Endothelial cell of umbilical vein (primary cell): ENCODE measurements at regions not wholly inside any gene's neighbourhood (a gene's known extent, or its start where the extent isn't known, plus 50 kb on each side); places are given as distances from the start of the nearest gene placed in this dataset.

Source experiments
- BruUV-seq: library from RNA; stranded (reverse); fragments of 400-500 nt; replicated peaks from 2 replicates; lab custom pipeline; 2021; lab: Mats Ljungman, UMichigan
- CTCF ChIA-PET: fragments of 300-600, 350-600 bp; sonication (Branson Sonifier 250); formaldehyde crosslinking; loops from one replicate; lab custom pipeline; 2021; ENCODE audit warnings: antibody characterized with exemption, inconsistent platforms; lab: Charles Lee
- POLR2A ChIA-PET: fragments of 300-600, 350-600 bp; sonication (Branson Sonifier 250); formaldehyde crosslinking; loops from one replicate; lab custom pipeline; 2021; ENCODE audit warnings: antibody characterized with exemption, inconsistent platforms; lab: Charles Lee
- DNase-seq: peaks from one replicate; pipeline ENCODE4 v3.0.0-alpha.2; 2011; ENCODE audit warnings: low read depth, low spot score
- FAIRE-seq: peaks from 2 replicates; lab custom pipeline; 2011; peaks lifted over from hg19 to GRCh38; lab: Jason Lieb, UNC
- H2AFZ ChIP-seq: 2 replicates; pipeline ENCODE4 v1.6.0; 2012; ENCODE audit warnings: low read depth, low read length, control low read depth, inconsistent platforms
- H3K27ac ChIP-seq: 2 replicates; pipeline ENCODE4 v1.5.1; 2011; ENCODE audit warnings: low read depth, mild to moderate bottlenecking, control low read depth, low read length, moderate library complexity; ENCODE audit not compliant: insufficient read depth
- H3K27me3 ChIP-seq, 2 experiments: 2 replicates each; pipeline versions ENCODE4 v1.6.0 to v1.6.1; 2011; ENCODE audit warnings: low read length in 2 of 2, mixed read lengths in 1 of 2; ENCODE audit not compliant: control insufficient read depth in 2 of 2, insufficient read depth in 2 of 2
- H3K36me3 ChIP-seq, 2 experiments: 2 replicates in 1 of 2; 3 replicates in 1 of 2; pipeline ENCODE4 v1.5.1; 2011; ENCODE audit warnings: low read length in 2 of 2, mild to moderate bottlenecking in 1 of 2, moderate library complexity in 1 of 2; ENCODE audit not compliant: control insufficient read depth in 2 of 2, insufficient read depth in 2 of 2; ENCODE audit errors: extremely low read depth in 1 of 2
- H3K4me1 ChIP-seq: 3 replicates; pipeline ENCODE4 v1.5.1; 2011; ENCODE audit warnings: mild to moderate bottlenecking, low read length; ENCODE audit not compliant: control insufficient read depth, insufficient read depth; ENCODE audit errors: extremely low read depth
- H3K4me2 ChIP-seq: 2 replicates; pipeline ENCODE4 v1.6.1; 2011; ENCODE audit warnings: low read length, control low read depth, mixed read lengths; ENCODE audit not compliant: insufficient read depth
- H3K4me3 ChIP-seq, 3 experiments: fragments of 200-600 bp in 1 of 3; sonication (generic), shearing (Covaris generic) in 1 of 3; replicated peaks in 1 of 3; 2 replicates each; pipeline ENCODE4 v1.5.1; 2011 to 2016; ENCODE audit warnings: control low read depth in 3 of 3, low read length in 3 of 3, mild to moderate bottlenecking in 2 of 3, inconsistent platforms in 1 of 3, low read depth in 1 of 3, moderate library complexity in 1 of 3; ENCODE audit not compliant: insufficient read depth in 1 of 3
- H3K79me2 ChIP-seq: 2 replicates; pipeline ENCODE4 v1.6.0; 2012; ENCODE audit warnings: low read length, inconsistent platforms; ENCODE audit not compliant: control insufficient read depth, insufficient read depth
- H3K9ac ChIP-seq: replicated peaks from 2 replicates; pipeline ENCODE3; 2011; ENCODE audit warnings: low read length, control low read depth; ENCODE audit not compliant: insufficient read depth; ENCODE audit errors: extremely low read depth
- H3K9me1 ChIP-seq: replicated peaks from 3 replicates; pipeline ENCODE4 v1.6.0; 2011; ENCODE audit warnings: mild to moderate bottlenecking, low read length; ENCODE audit not compliant: control insufficient read depth, insufficient read depth; ENCODE audit errors: extremely low read depth
- H3K9me3 ChIP-seq: replicated peaks from 2 replicates; pipeline ENCODE4 v1.5.1; 2012; ENCODE audit warnings: low read length, inconsistent platforms; ENCODE audit not compliant: control insufficient read depth, insufficient read depth
- H4K20me1 ChIP-seq: replicated peaks from 2 replicates; pipeline ENCODE3; 2011; ENCODE audit warnings: mild to moderate bottlenecking, low read length; ENCODE audit not compliant: control insufficient read depth, insufficient read depth; ENCODE audit errors: extremely low read depth
- CTCF ChIP-seq, 2 donors: IDR thresholded peaks; 1 replicate in 1 of 2; 2 replicates in 1 of 2; pipeline ENCODE4 v1.5.1; 2011; ENCODE audit warnings: low read length in 2 of 2, mild to moderate bottlenecking in 2 of 2, moderate library complexity in 2 of 2, control low read depth in 1 of 2, inconsistent platforms in 1 of 2, low read depth in 1 of 2; ENCODE audit not compliant: insufficient read depth in 1 of 2; ENCODE audit errors: extremely low read depth in 1 of 2
- GATA2 ChIP-seq: IDR thresholded peaks from 2 replicates; pipeline ENCODE4 v1.7.0; 2011; ENCODE audit warnings: low read depth, mild to moderate bottlenecking, moderate library complexity, mixed read lengths, low read length; ENCODE audit not compliant: insufficient read length, insufficient read depth
- MAX ChIP-seq: IDR thresholded peaks from 2 replicates; pipeline ENCODE4 v1.6.1; 2011; ENCODE audit not compliant: insufficient read depth, insufficient read length
- POLR2A ChIP-seq: IDR thresholded peaks from 2 replicates; pipeline ENCODE4 v1.6.1; 2012; ENCODE audit warnings: low read depth, mild to moderate bottlenecking, control low read depth, low read length
- POLR2AphosphoS5 ChIP-seq: IDR thresholded peaks from 2 replicates; pipeline ENCODE4 v1.6.1; 2012; ENCODE audit warnings: low read depth, mild to moderate bottlenecking, control low read depth, low read length, moderate library complexity; ENCODE audit not compliant: insufficient read depth
- dilution Hi-C: fragments of 300-500 bp; cut with MboI; formaldehyde crosslinking; loops from one replicate; pipeline ENCODE4 v1.15.0; 2019; ENCODE audit warnings: low sequenced_read_pairs; ENCODE audit not compliant: extremely low pct_ligation_motif_present
- intact Hi-C: fragments of 100-400 bp; cut with micrococcal nuclease; formaldehyde crosslinking; loops from one replicate; pipeline ENCODE4 v1.10.0; 2022

DNA sequence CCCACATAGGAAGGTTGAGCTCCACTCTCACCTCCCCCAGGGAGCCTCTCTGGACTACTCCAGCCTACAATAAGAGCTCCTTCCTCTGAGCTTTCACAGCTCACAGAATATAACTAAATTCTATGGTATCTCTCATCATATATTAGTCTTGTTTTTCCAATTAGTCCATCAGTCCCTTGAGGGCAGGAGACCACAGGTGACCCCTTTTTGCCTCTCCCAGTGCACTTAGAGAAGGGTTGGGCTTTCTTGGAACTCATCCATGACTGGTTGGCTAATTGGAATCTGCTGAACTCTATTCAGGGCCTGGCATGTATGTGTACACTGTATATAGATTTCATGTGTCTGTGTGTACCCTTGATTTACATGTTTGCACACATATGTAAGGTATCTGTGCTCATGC is 50.4 kb upstream of the ARAP3 start:
- H2AFZ ChIP-seq: no peak overlapping the region
- no peaks in the 10 kb centered on the region for H4K20me1 ChIP-seq
- intact Hi-C loops (no loop called here), dilution Hi-C loops (loop anchor here (25.0 kb wide), 1 partner anchor 155 kb away; the partner anchor contains the start of gene PCDH1)
- DNase-seq (no peak), FAIRE-seq (no peak)
- H3K9me3 ChIP-seq: no peaks in the 10 kb centered on the region
- H3K27me3 ChIP-seq: peaks cover 11 to 12% of the 10 kb centered on the region in 2 experiments
- no peak overlapping the region for H3K4me2 ChIP-seq
- no peak overlapping the region for H3K4me3 ChIP-seq
- no peaks in the 10 kb centered on the region for H3K4me1 ChIP-seq
- no peaks in the 10 kb centered on the region for H3K36me3 ChIP-seq
- ChIA-PET CTCF (interaction anchor here (0.9 to 1.9 kb wide), 7 partner anchors 10 to 228 kb away, joined by 3 to 6 read pairs (median 4); no protein-coding TSS in a partner anchor), POLR2A (no interaction called here)
- no peak for TF ChIP-seq MAX
- no peak for TF ChIP-seq POLR2AphosphoS5
- TF ChIP-seq POLR2A: no peak
- TF ChIP-seq CTCF (IDR thresholded peaks at IDR 0.05; ENCODE audit: extremely low read depth in 1 of 2, insufficient read depth in 1 of 2, low read depth in 1 of 2, low read length in 2 of 2): no peak
- no peak for TF ChIP-seq GATA2
- H3K9ac ChIP-seq: no peak overlapping the region
- no TSS peak for BruUV-seq
- no peaks in the 10 kb centered on the region for H3K79me2 ChIP-seq
- H3K27ac ChIP-seq: no peak overlapping the region
- H3K9me1 ChIP-seq: no peaks in the 10 kb centered on the region
